Ascending aorta (tissue), 2 donors: ENCODE measurements at regions not wholly inside any gene's neighbourhood (a gene's known extent, or its start where the extent isn't known, plus 50 kb on each side); places are given as distances from the start of the nearest gene placed in this dataset.
"Not testable (repeated sequence)": the region's sequence is repeated elsewhere in the genome, so short reads cannot be mapped to it uniquely, and the experiment has no call there.

Experiments
- DNase-seq, 2 donors: peaks; one replicate each; pipeline ENCODE4 v3.0.0-alpha.2; 2019; ENCODE audit warnings: low spot score in 2 of 2
- H3K27ac ChIP-seq, 2 donors: fragments of 200-600 bp; sonication (generic); one replicate each; pipeline ENCODE4 v1.5.1; 2016 to 2017; ENCODE audit warnings: mild to moderate bottlenecking in 1 of 2
- H3K27me3 ChIP-seq: fragments of 200-600 bp; sonication (generic); one replicate; pipeline ENCODE4 v1.5.1; 2017
- H3K36me3 ChIP-seq, 2 donors: fragments of 200-600 bp; sonication (generic); one replicate each; pipeline ENCODE4 v1.5.1; 2016
- H3K4me1 ChIP-seq, 2 donors: fragments of 200-600 bp; sonication (generic); one replicate each; pipeline ENCODE4 v1.5.1; 2016 to 2017; ENCODE audit warnings: mild to moderate bottlenecking in 1 of 2
- H3K4me3 ChIP-seq, 2 donors: fragments of 200-600 bp; sonication (generic); one replicate each; pipeline ENCODE4 v1.5.1; 2016 to 2017; ENCODE audit warnings: mild to moderate bottlenecking in 1 of 2
- H3K9me3 ChIP-seq, 2 donors: fragments of 200-600 bp; sonication (generic); one replicate each; pipeline ENCODE4 v1.5.1; 2016
- CTCF ChIP-seq, 3 experiments: fragments of 200-600 bp in 2 of 3; fragments of 450-650 bp in 1 of 3; sonication (generic) in 2 of 3; IDR thresholded peaks; one replicate each; pipeline ENCODE4 v1.5.1; 2016 to 2019; ENCODE audit warnings: antibody characterized with exemption in 3 of 3, mild to moderate bottlenecking in 1 of 3, moderate library complexity in 1 of 3
- intact Hi-C: fragments of 100-400 bp; cut with DNase I; formaldehyde crosslinking; loops from one replicate; pipeline ENCODE4 v1.15.1; 2023

- H3K27me3 ChIP-seq: no peaks in the 10 kb centered on the region
- intact Hi-C loops: no loop called here
- H3K4me3 ChIP-seq: no peak overlapping the region
- no peak overlapping the region for H3K27ac ChIP-seq
- peaks cover 0 to 8% of the 10 kb centered on the region in 2 donors for H3K9me3 ChIP-seq
- no peaks in the 10 kb centered on the region for H3K4me1 ChIP-seq
- no peak for TF ChIP-seq CTCF (IDR thresholded peaks at IDR 0.05)
- no peak for DNase-seq
- no peaks in the 10 kb centered on the region for H3K36me3 ChIP-seq
These were observed 83.7 kb upstream of the C15orf39 start for GRCh38 chr15:75117993-75118392.

- H3K36me3 ChIP-seq, H3K27me3 ChIP-seq, DNase-seq, H3K4me1 ChIP-seq, H3K4me3 ChIP-seq, H3K27ac ChIP-seq, intact Hi-C loops, H3K9me3 ChIP-seq: not testable (repeated sequence)
These were observed 82.4 kb upstream of the C15orf39 start for GRCh38 chr15:75119312-75119711.

GRCh38 chr15:75121491-75121890 lies 80.2 kb upstream of the C15orf39 start:
- H3K4me1 ChIP-seq: no peaks in the 10 kb centered on the region
- no peak overlapping the region for H3K27ac ChIP-seq
- intact Hi-C loops: no loop called here
- H3K27me3 ChIP-seq: no peaks in the 10 kb centered on the region
- no peak overlapping the region for H3K4me3 ChIP-seq
- H3K9me3 ChIP-seq: no peaks in the 10 kb centered on the region
- no peak for TF ChIP-seq CTCF (IDR thresholded peaks at IDR 0.05)
- DNase-seq: no peak
- H3K36me3 ChIP-seq: no peaks in the 10 kb centered on the region

GRCh38 chr15:75123395-75123794 lies 78.3 kb upstream of the C15orf39 start:
- TF ChIP-seq CTCF (IDR thresholded peaks at IDR 0.05): no peak
- H3K36me3 ChIP-seq: no peaks in the 10 kb centered on the region
- H3K4me3 ChIP-seq: no peak overlapping the region
- intact Hi-C loops: no loop called here
- H3K27ac ChIP-seq: no peak overlapping the region
- DNase-seq: no peak
- no peaks in the 10 kb centered on the region for H3K27me3 ChIP-seq
- H3K9me3 ChIP-seq: no peaks in the 10 kb centered on the region
- no peaks in the 10 kb centered on the region for H3K4me1 ChIP-seq

GRCh38 chr15:75124278-75124677 lies 77.4 kb upstream of the C15orf39 start:
- H3K9me3 ChIP-seq, H3K36me3 ChIP-seq, H3K4me3 ChIP-seq, H3K4me1 ChIP-seq, intact Hi-C loops, H3K27ac ChIP-seq, H3K27me3 ChIP-seq, DNase-seq: not testable (repeated sequence)

GRCh38 chr15:75125935-75126334 lies 75.7 kb upstream of the C15orf39 start:
- intact Hi-C loops: no loop called here
- no peaks in the 10 kb centered on the region for H3K4me1 ChIP-seq
- no peak for DNase-seq
- no peak for TF ChIP-seq CTCF (IDR thresholded peaks at IDR 0.05)
- no peaks in the 10 kb centered on the region for H3K36me3 ChIP-seq
- H3K27ac ChIP-seq: no peak overlapping the region
- no peaks in the 10 kb centered on the region for H3K27me3 ChIP-seq
- no peak overlapping the region for H3K4me3 ChIP-seq
- no peaks in the 10 kb centered on the region for H3K9me3 ChIP-seq

GRCh38 chr15:75126864-75127580 lies 74.7 kb upstream of the C15orf39 start:
- Histone ChIP-seq H3K27ac (no peak overlapping the region), H3K4me3 (no peak overlapping the region), H3K36me3 (no peaks in the 10 kb centered on the region), H3K27me3 (no peaks in the 10 kb centered on the region), H3K9me3 (no peaks in the 10 kb centered on the region), H3K4me1 (no peaks in the 10 kb centered on the region)
- intact Hi-C loops: no loop called here
- no peak for TF ChIP-seq CTCF (IDR thresholded peaks at IDR 0.05)
- DNase-seq: no peak
